Calu3 (cell line): ENCODE measurements at regions not wholly inside any gene's neighbourhood (a gene's known extent, or its start where the extent isn't known, plus 50 kb on each side); places are given as distances from the start of the nearest gene placed in this dataset.
"Not testable (repeated sequence)": the region's sequence is repeated elsewhere in the genome, so short reads cannot be mapped to it uniquely, and the experiment has no call there.

Experiments used
- BruUV-seq: library from RNA; stranded (reverse); fragments of 400-500 nt; replicated peaks from 2 replicates; lab custom pipeline; 2021; lab: Mats Ljungman, UMichigan
- CTCF ChIA-PET: fragments of 300-600 bp; sonication (Branson Sonifier 250); formaldehyde crosslinking; loops from one replicate; lab custom pipeline; 2022; ENCODE audit warnings: antibody characterized with exemption; lab: Charles Lee
- DNase-seq: peaks from one replicate; pipeline ENCODE4 v3.0.0; 2022
- H3K27ac Mint-ChIP-seq: one replicate; pipeline ENCODE4 v1.8.0; 2022; ENCODE audit warnings: mixed read lengths; ENCODE audit not compliant: unreplicated experiment
- H3K27me3 Mint-ChIP-seq: one replicate; pipeline ENCODE4 v1.8.0; 2022; ENCODE audit warnings: mixed read lengths; ENCODE audit not compliant: unreplicated experiment
- H3K36me3 Mint-ChIP-seq: one replicate; pipeline ENCODE4 v1.8.0; 2022; ENCODE audit warnings: mild to moderate bottlenecking, moderate library complexity, mixed read lengths; ENCODE audit not compliant: insufficient read depth, unreplicated experiment
- H3K4me1 Mint-ChIP-seq: one replicate; pipeline ENCODE4 v1.8.0; 2022; ENCODE audit warnings: mild to moderate bottlenecking, low read depth, mixed read lengths; ENCODE audit not compliant: unreplicated experiment
- H3K4me3 Mint-ChIP-seq: one replicate; pipeline ENCODE4 v1.8.0; 2022; ENCODE audit warnings: mild to moderate bottlenecking, low read depth, moderate library complexity, mixed read lengths; ENCODE audit not compliant: unreplicated experiment
- H3K9me3 Mint-ChIP-seq: one replicate; pipeline ENCODE4 v1.8.0; 2022; ENCODE audit warnings: low read depth, mixed read lengths; ENCODE audit not compliant: unreplicated experiment
- intact Hi-C: fragments of 100-400 bp; cut with micrococcal nuclease; formaldehyde crosslinking; loops from one replicate; pipeline ENCODE4 v1.10.0; 2022; ENCODE audit not compliant: unreplicated experiment
- TF ChIP-seq, protein P1 (sequence below): fragments of 200-600 bp; IDR thresholded peaks from one replicate; pipeline ENCODE4 v1.8.0; 2022; ENCODE audit warnings: antibody characterized with exemption; ENCODE audit not compliant: unreplicated experiment

DNA sequence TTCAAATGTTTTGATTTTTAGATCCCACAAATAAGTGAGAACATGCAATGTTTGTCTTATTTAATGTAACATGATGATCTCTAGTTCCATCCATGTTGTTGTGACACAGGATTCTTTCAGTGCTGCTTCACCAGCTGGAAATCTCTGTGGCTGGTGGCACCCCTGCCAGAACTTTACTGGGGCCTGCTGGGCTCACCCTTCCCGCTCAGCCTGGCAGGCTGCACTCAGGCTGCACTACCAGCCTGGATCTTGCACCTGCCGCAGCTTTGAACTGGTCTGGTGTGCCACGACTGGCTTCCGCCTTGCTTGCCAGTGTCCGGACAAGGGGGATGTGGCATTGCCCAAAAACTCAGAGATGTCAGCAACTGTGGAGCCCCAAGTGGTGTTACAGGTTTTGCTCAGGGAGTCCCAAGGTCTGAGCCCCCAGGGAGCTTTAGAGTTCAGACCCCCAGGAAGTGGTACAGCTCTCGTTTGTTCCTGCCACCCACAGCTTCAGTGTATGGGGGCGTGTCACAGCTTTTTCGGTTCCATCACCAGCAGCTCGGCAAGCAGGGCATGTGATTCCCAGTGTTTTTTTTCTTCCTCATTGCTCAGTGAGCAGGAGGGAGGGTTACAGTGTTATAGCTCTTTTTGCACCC, 72.3 kb upstream of the SYNCRIP start:
- no peaks in the 10 kb centered on the region for H3K27me3 Mint-ChIP-seq

GRCh38 chr6:85712346-85712745, 69.7 kb upstream of the SYNCRIP start:
- Mint-ChIP-seq H3K9me3 (peaks cover 4% of the 10 kb centered on the region), H3K27ac (no peak overlapping the region), H3K4me3 (no peak overlapping the region), H3K36me3 (no peaks in the 10 kb centered on the region), H3K27me3 (no peaks in the 10 kb centered on the region), H3K4me1 (no peaks in the 10 kb centered on the region)
- CTCF ChIA-PET: no interaction called here
- intact Hi-C loops: no loop called here
- BruUV-seq: no TSS peak
- TF ChIP-seq, protein P1, sequence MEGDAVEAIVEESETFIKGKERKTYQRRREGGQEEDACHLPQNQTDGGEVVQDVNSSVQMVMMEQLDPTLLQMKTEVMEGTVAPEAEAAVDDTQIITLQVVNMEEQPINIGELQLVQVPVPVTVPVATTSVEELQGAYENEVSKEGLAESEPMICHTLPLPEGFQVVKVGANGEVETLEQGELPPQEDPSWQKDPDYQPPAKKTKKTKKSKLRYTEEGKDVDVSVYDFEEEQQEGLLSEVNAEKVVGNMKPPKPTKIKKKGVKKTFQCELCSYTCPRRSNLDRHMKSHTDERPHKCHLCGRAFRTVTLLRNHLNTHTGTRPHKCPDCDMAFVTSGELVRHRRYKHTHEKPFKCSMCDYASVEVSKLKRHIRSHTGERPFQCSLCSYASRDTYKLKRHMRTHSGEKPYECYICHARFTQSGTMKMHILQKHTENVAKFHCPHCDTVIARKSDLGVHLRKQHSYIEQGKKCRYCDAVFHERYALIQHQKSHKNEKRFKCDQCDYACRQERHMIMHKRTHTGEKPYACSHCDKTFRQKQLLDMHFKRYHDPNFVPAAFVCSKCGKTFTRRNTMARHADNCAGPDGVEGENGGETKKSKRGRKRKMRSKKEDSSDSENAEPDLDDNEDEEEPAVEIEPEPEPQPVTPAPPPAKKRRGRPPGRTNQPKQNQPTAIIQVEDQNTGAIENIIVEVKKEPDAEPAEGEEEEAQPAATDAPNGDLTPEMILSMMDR: no peak
- no peak for DNase-seq

More for the DNA sequence above, 72.3 kb upstream of the SYNCRIP start:
- DNase-seq: no peak
- intact Hi-C loops: no loop called here
- CTCF ChIA-PET: no interaction called here
- H3K4me3 Mint-ChIP-seq: no peak overlapping the region
- H3K36me3 Mint-ChIP-seq: no peaks in the 10 kb centered on the region
- H3K4me1 Mint-ChIP-seq: no peaks in the 10 kb centered on the region
- TF ChIP-seq, protein P1: no peak
- no TSS peak for BruUV-seq
- no peak overlapping the region for H3K27ac Mint-ChIP-seq
- peaks cover 4% of the 10 kb centered on the region for H3K9me3 Mint-ChIP-seq

- BruUV-seq: not testable (repeated sequence)
Measured at GRCh38 chr6:85707515-85708145, 64.9 kb upstream of the SYNCRIP start.

DNA sequence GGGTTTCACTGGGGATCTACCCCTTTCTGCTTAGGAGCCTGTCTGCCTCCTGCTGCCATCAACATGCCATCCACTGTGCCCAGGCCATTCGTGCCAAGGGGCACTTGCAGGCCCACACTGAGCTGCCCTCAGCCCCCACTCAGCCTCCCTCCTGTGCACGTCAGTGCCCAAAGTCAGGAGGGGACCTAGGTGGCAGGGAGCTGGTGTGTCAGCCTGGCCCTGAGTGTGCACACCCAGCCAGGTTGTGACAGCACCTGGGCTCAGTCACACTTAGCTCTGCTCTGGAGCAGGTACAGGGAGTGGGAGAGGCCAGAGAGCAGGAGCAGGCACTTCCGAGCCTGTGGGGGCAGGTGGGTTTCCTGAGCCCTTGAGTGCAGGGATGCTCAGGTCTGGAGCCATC, 63.6 kb upstream of the SYNCRIP start:
- H3K4me1 Mint-ChIP-seq: no peaks in the 10 kb centered on the region
- CTCF ChIA-PET: no interaction called here
- H3K36me3 Mint-ChIP-seq: no peaks in the 10 kb centered on the region
- no peak overlapping the region for H3K27ac Mint-ChIP-seq
- DNase-seq: no peak
- H3K4me3 Mint-ChIP-seq: no peak overlapping the region
- TF ChIP-seq, protein P1: no peak
- no peaks in the 10 kb centered on the region for H3K9me3 Mint-ChIP-seq
- H3K27me3 Mint-ChIP-seq: no peaks in the 10 kb centered on the region
- intact Hi-C loops: no loop called here
- no TSS peak for BruUV-seq

More at GRCh38 chr6:85707515-85708145, 64.9 kb upstream of the SYNCRIP start:
- H3K9me3 Mint-ChIP-seq, H3K4me1 Mint-ChIP-seq, H3K27me3 Mint-ChIP-seq, DNase-seq, CTCF ChIA-PET, H3K4me3 Mint-ChIP-seq, intact Hi-C loops, H3K27ac Mint-ChIP-seq, H3K36me3 Mint-ChIP-seq: not testable (repeated sequence)

DNA sequence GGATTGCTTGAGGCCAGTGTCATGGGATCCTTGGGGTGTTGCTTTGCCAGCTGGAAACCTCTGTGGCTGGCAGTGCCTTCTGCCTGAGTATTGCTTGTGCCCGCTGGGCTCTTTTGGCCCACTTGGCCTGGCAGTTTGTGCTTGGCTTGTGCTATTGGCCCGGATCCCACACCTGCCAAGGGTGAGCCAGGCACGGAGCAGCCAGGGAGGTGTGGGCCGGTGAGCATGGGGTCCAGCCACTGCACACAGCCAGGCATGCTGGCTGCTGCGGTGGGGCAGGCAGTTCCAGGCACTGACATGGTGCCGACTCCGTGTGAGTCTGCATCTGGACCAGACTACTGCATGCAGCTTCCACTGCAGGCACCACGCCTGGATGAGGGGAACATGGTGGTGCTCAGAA, 62.5 kb upstream of the SYNCRIP start:
- DNase-seq: no peak
- H3K27ac Mint-ChIP-seq: no peak overlapping the region
- H3K4me1 Mint-ChIP-seq: no peaks in the 10 kb centered on the region
- no peaks in the 10 kb centered on the region for H3K36me3 Mint-ChIP-seq
- no TSS peak for BruUV-seq
- no peaks in the 10 kb centered on the region for H3K9me3 Mint-ChIP-seq
- CTCF ChIA-PET: no interaction called here
- intact Hi-C loops: no loop called here
- TF ChIP-seq, protein P1: no peak
- no peak overlapping the region for H3K4me3 Mint-ChIP-seq
- no peaks in the 10 kb centered on the region for H3K27me3 Mint-ChIP-seq
